T-helper 2 cell treated with Interferon-gamma antibody and Interleukin-4, amounts not matched to agents 5 μg/mL and 100 μg/mL, for 36 hours (primary cell): ENCODE measurements at regions not wholly inside any gene's neighbourhood (a gene's known extent, or its start where the extent isn't known, plus 50 kb on each side); places are given as distances from the start of the nearest gene placed in this dataset.

ENCODE experiments used
- DNase-seq: peaks from one replicate; pipeline ENCODE4 v3.0.0; 2021; ENCODE audit warnings: low spot score
- H3K27ac Mint-ChIP-seq: one replicate; pipeline ENCODE4 v1.8.0; 2021; ENCODE audit warnings: mild to moderate bottlenecking, mixed read lengths
- H3K27me3 Mint-ChIP-seq: one replicate; pipeline ENCODE4 v1.8.0; 2021; ENCODE audit warnings: low read depth, mixed read lengths
- H3K36me3 Mint-ChIP-seq: one replicate; pipeline ENCODE4 v1.8.0; 2021; ENCODE audit warnings: low read depth, mixed read lengths
- H3K4me1 Mint-ChIP-seq: one replicate; pipeline ENCODE4 v1.8.0; 2021; ENCODE audit warnings: low read depth, mixed read lengths
- H3K4me3 Mint-ChIP-seq: one replicate; pipeline ENCODE4 v1.8.0; 2022; ENCODE audit warnings: mild to moderate bottlenecking, moderate library complexity, mixed read lengths
- H3K9me3 Mint-ChIP-seq: one replicate; pipeline ENCODE4 v1.8.0; 2021; ENCODE audit warnings: mixed read lengths

DNA sequence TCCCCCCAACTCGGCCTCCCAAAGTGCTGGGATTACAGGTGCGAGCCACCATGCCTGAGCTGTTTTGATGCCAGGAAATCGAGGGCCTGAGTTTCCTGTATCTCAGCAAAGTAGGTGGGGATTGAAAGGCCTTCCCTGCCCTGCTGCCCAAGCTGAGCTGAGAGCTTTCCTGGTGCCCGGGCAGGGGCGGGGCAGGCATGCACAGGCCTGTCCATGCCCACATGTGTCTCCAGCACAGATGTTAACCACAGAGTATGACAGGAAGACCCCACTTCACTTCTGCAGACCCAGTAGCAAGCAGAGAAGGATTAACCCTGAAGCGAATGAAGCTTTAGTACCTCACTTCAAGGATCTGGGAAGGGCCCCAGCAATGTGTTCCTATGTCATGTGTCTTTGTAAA lies 66.0 kb downstream of the GPR6 start:
- Mint-ChIP-seq H3K4me1 (peaks cover 12% of the 10 kb centered on the region), H3K27me3 (peaks cover 3% of the 10 kb centered on the region), H3K9me3 (no peaks in the 10 kb centered on the region), H3K27ac (no peak overlapping the region), H3K36me3 (no peaks in the 10 kb centered on the region), H3K4me3 (no peak overlapping the region)
- no peak for DNase-seq

DNA sequence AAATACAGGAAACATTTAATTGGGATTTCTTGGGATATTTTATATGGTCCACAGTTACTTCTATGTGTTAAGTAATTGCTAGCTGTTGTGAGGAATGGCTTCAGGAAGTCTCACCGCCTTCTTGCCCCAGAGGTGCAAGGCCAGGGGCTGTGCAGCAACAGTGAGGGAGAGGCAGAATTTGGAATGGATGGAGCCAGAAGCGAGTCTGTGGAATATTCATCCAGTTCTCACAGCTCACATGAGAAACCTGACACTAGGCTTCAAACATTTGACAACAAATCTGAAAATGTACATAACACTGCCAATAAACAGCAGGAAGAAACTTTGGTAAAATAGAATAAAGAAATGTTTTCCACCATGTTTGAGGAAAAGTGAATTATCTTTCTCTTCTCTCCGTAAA lies 66.5 kb downstream of the GPR6 start:
- no peak overlapping the region for H3K27ac Mint-ChIP-seq
- H3K36me3 Mint-ChIP-seq = no peaks in the 10 kb centered on the region
- DNase-seq = no peak
- no peak overlapping the region for H3K4me3 Mint-ChIP-seq
- H3K4me1 Mint-ChIP-seq = peaks cover 7% of the 10 kb centered on the region
- H3K27me3 Mint-ChIP-seq = peaks cover 7% of the 10 kb centered on the region
- no peaks in the 10 kb centered on the region for H3K9me3 Mint-ChIP-seq

DNA sequence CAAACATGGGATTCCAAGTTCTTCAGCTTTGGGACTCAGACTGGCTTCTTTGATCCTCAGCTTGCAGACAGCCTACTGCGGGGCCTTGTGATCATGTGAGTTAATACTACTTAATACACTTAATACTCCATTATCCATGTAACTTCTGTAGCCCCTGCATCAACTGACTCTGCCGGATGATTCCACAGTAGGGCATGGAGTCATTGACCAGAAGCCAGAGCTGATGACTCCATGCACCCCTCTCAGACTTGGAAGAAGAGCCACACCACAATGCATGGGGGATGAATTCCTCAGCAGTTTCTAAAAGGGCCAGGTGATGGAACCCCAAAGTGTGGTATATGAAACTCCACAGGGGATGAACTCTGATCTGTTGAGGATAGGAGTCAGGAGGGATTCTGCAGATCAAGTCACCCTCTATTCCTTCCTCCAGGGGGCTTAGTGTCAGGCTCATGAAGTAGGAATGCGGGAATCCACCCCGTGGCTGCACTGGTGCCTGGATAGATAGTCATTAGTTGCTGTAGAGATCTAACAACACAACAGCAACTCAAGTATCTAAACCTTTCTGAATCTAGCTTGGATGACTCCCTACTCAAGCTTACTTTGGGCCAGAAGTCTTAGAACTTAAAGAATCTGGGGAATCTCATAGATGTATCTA lies 70.2 kb downstream of the GPR6 start:
- Mint-ChIP-seq H3K27ac (no peak overlapping the region), H3K4me1 (no peaks in the 10 kb centered on the region), H3K36me3 (no peaks in the 10 kb centered on the region), H3K4me3 (no peak overlapping the region), H3K27me3 (peaks cover 12% of the 10 kb centered on the region), H3K9me3 (no peaks in the 10 kb centered on the region)
- DNase-seq = no peak

DNA sequence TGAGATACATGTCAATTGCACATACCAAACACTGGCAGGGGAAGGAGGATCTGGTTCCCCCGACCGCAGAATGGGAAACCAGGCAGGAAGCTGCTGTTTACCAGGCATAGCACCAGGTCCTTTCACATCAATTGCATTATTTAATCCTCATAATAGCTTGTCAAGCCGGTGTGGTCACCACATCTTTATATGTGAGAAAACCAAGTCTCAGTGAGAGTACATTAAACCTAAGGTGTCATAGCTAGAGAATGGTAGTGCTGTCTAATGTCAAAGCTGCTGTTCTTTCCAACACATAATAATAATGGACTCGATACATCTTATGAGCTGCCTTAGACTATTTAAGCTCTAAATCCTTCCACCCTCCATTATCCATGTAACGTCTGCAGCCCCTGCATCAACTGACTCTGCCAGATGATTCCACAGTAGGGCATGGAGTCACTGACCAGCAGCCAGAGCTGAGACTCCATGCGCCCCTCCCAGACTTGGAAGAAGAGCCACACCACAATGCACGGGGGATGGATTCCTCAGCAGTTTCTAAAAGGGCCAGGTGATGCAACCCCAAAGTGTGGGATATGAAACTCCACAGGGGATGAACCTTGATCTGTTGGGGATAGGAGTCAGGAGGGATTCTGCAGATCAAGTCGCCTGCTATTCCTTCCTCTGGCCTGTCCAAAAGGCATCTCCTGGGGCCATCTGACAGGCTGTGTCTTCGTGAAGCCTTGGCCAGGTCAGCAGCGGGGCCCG lies 71.8 kb downstream of the GPR6 start:
- no peak overlapping the region for H3K4me3 Mint-ChIP-seq
- DNase-seq = no peak
- no peaks in the 10 kb centered on the region for H3K4me1 Mint-ChIP-seq
- no peak overlapping the region for H3K27ac Mint-ChIP-seq
- H3K36me3 Mint-ChIP-seq = no peaks in the 10 kb centered on the region
- H3K27me3 Mint-ChIP-seq = peaks cover 15% of the 10 kb centered on the region
- no peaks in the 10 kb centered on the region for H3K9me3 Mint-ChIP-seq
